Breast epithelium (tissue), 4 donors: ENCODE measurements at regions not wholly inside any gene's neighbourhood (a gene's known extent, or its start where the extent isn't known, plus 50 kb on each side); places are given as distances from the start of the nearest gene placed in this dataset.
A peak's percentile ranks its signal among the peaks of the same experiment; 100 is the strongest.
"Not testable (repeated sequence)": the region's sequence is repeated elsewhere in the genome, so short reads cannot be mapped to it uniquely, and the experiment has no call there.

Experiments used
- DNase-seq, 2 donors: peaks; one replicate each; pipeline ENCODE4 v3.0.0-alpha.2; 2019; ENCODE audit warnings: low spot score in 2 of 2
- H3K27ac ChIP-seq, 2 donors: fragments of 200-600 bp; sonication (generic) in 1 of 2; one replicate each; pipeline ENCODE4 v1.5.1; 2016 to 2019; ENCODE audit warnings: mild to moderate bottlenecking in 1 of 2
- H3K27me3 ChIP-seq, 2 donors: fragments of 200-600 bp; sonication (generic) in 1 of 2; one replicate each; pipeline versions ENCODE4 v1.5.1 to v1.6.0; 2017 to 2019; ENCODE audit warnings: control low read depth in 1 of 2, mild to moderate bottlenecking in 1 of 2
- H3K36me3 ChIP-seq: fragments of 200-600 bp; one replicate; pipeline ENCODE4 v1.5.1; 2019
- H3K4me1 ChIP-seq, 2 donors: fragments of 200-600 bp; sonication (generic); one replicate each; pipeline ENCODE4 v1.5.1; 2016 to 2019; ENCODE audit warnings: control low read depth in 1 of 2
- H3K4me3 ChIP-seq, 3 donors: fragments of 200-600 bp; sonication (generic); 1 replicate in 2 of 3; 2 replicates in 1 of 3; pipeline ENCODE4 v1.5.1; 2016 to 2019; ENCODE audit warnings: mild to moderate bottlenecking in 3 of 3, moderate library complexity in 2 of 3
- H3K9me3 ChIP-seq, 2 donors: fragments of 200-600 bp; sonication (generic) in 1 of 2; one replicate each; pipeline ENCODE4 v1.5.1; 2016 to 2019; ENCODE audit warnings: control low read depth in 1 of 2
- POLR2A ChIP-seq: fragments of 450-650 bp; IDR thresholded peaks from one replicate; pipeline ENCODE4 v1.6.1; 2016; ENCODE audit warnings: antibody characterized with exemption, mild to moderate bottlenecking, moderate library complexity
- POLR2AphosphoS5 ChIP-seq, 3 donors: sonication (generic); formaldehyde crosslinking; IDR thresholded peaks; one replicate each; pipeline ENCODE4 v1.6.1; 2017; ENCODE audit warnings: antibody characterized with exemption in 3 of 3
- intact Hi-C: fragments of 100-400 bp; cut with DNase I; formaldehyde crosslinking; loops from one replicate; pipeline ENCODE4 v1.15.1; 2023; ENCODE audit warnings: low total_unique reads
- TF ChIP-seq, protein P1 (sequence below), 3 donors: fragments of 450-650 bp; IDR thresholded peaks; one replicate each; pipeline ENCODE4 v1.5.1; 2016 to 2017; ENCODE audit warnings: antibody characterized with exemption in 3 of 3, mild to moderate bottlenecking in 3 of 3, moderate library complexity in 3 of 3

DNA sequence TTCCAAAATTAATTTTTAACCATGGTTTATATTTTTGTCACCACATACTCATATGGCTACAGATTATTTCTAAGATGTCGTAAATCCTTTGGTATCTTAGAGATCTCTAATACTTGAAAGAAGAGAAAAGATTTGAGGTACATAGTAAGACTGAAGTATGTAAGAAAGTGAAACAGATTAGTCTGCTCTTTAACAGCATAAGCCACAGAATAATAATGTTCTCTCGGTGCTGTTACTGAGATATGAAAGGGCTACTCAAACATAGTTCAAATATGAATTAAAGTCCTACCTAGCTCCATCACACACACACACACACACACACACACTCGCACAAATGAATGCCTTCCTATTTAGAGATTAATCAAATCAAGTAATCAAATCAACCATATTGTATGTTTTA is 274.1 kb upstream of the PCDH18 start:
- no peak overlapping the region for H3K4me3 ChIP-seq
- TF ChIP-seq, protein P1, sequence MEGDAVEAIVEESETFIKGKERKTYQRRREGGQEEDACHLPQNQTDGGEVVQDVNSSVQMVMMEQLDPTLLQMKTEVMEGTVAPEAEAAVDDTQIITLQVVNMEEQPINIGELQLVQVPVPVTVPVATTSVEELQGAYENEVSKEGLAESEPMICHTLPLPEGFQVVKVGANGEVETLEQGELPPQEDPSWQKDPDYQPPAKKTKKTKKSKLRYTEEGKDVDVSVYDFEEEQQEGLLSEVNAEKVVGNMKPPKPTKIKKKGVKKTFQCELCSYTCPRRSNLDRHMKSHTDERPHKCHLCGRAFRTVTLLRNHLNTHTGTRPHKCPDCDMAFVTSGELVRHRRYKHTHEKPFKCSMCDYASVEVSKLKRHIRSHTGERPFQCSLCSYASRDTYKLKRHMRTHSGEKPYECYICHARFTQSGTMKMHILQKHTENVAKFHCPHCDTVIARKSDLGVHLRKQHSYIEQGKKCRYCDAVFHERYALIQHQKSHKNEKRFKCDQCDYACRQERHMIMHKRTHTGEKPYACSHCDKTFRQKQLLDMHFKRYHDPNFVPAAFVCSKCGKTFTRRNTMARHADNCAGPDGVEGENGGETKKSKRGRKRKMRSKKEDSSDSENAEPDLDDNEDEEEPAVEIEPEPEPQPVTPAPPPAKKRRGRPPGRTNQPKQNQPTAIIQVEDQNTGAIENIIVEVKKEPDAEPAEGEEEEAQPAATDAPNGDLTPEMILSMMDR (IDR thresholded peaks at IDR 0.05), result no peak
- TF ChIP-seq POLR2AphosphoS5 (IDR thresholded peaks at IDR 0.05) (no peak), POLR2A (no peak)
- H3K27ac ChIP-seq, result no peak overlapping the region
- intact Hi-C loops, result no loop called here
- H3K27me3 ChIP-seq, result no peaks in the 10 kb centered on the region
- DNase-seq, result no peak
- no peaks in the 10 kb centered on the region for H3K4me1 ChIP-seq
- H3K9me3 ChIP-seq, result no peaks in the 10 kb centered on the region
- H3K36me3 ChIP-seq, result no peaks in the 10 kb centered on the region

DNA sequence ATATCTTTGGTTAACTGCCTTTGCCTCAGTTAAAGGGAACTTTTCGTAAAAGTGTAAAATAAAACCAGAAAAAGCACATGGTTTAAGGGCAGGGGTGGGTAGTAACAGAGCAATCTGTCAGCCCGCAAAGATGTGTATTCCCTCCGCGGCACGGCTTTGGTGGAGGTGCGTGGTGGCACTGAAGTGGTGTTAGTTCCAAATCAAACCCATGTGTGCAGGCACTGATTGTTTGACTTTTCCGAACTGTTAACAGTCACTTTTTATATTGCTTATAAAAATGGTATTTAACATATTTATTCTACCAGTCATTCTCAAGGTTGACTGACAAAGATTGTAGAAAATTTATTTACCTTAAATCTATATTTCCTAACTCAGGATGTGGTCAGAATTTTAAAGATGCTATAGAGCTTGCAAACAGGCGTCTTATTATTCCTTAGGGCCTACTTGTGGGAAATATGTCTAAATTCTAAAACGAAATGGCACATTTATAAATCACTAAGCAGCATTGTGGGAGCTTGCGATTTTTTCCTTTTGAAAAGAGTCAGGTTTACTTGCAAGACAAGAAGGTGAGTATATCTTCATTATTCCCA is 272.7 kb upstream of the PCDH18 start:
- no peaks in the 10 kb centered on the region for H3K27me3 ChIP-seq
- no peaks in the 10 kb centered on the region for H3K4me1 ChIP-seq
- no peak overlapping the region for H3K4me3 ChIP-seq
- H3K9me3 ChIP-seq, result no peaks in the 10 kb centered on the region
- TF ChIP-seq POLR2A (no peak), POLR2AphosphoS5 (IDR thresholded peaks at IDR 0.05) (no peak)
- TF ChIP-seq, protein P1 (IDR thresholded peaks at IDR 0.05), result no peak
- no peaks in the 10 kb centered on the region for H3K36me3 ChIP-seq
- intact Hi-C loops, result no loop called here
- no peak for DNase-seq
- no peak overlapping the region for H3K27ac ChIP-seq

DNA sequence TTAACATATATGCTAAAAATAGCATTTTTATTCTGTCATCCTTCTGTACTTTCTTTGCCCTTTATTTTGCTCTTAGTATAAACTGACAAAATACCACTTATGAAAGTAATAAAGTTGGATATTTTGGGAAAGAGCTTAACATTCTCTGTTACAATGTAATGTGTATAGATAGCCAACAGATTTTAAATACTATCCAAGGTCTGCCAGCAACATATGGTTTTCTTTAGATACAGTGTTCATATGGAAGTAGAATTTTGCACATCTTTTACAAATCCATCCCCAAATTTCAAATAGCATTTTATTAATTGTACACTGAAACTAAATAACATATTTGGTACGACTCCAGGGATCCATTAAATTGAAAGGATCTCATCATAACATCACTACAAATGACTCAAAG is 268.6 kb upstream of the PCDH18 start:
- Histone ChIP-seq H3K36me3 (no peaks in the 10 kb centered on the region), H3K27ac (no peak overlapping the region), H3K4me1 (no peaks in the 10 kb centered on the region), H3K4me3 (no peak overlapping the region), H3K9me3 (no peaks in the 10 kb centered on the region), H3K27me3 (no peaks in the 10 kb centered on the region)
- TF ChIP-seq POLR2A (no peak), POLR2AphosphoS5 (IDR thresholded peaks at IDR 0.05) (no peak)
- TF ChIP-seq, protein P1 (IDR thresholded peaks at IDR 0.05), result no peak
- intact Hi-C loops, result no loop called here
- DNase-seq, result no peak

DNA sequence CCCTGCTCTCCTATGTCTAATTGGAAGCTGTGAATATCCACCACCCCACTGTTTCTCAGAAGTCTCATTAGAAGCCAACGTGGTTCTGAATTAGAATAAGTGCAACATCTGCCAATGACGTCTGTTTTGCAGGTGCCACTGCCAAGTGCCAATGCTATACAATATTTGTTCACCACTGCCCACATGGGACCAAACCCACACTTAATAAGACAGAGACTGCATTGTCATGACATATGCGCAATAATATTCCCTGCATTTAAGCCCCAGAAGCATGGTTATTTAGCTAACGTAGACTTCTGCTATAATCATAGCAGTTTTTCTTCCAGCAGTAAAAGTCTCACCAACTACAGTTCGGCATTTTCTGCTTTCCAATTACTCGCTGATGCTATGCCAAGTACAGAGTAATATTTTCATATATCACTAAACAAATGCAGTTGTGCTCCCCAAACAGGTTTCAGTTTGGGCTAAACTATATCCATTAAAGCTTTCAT is 262.5 kb upstream of the PCDH18 start:
- DNase-seq, result no peak
- TF ChIP-seq, protein P1 (IDR thresholded peaks at IDR 0.05), result no peak
- TF ChIP-seq POLR2AphosphoS5 (IDR thresholded peaks at IDR 0.05) (no peak), POLR2A (no peak)

DNA sequence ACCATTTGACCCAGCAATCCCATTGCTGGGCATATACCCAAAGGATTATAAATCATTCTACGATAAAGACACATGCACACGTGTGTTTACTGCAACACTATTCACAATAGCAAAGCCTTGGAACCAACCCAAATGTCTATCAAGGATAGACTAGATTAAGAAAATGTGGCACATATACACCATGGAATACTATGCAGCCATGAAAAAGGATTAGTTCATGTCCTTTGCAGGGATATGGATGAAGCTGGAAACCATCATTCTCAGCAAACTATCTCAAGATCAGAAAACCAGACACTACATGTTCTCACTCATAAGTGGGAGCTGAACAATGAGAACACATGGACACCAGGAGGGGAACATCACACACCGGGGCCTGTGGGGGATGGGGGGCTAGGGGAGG is 257.0 kb upstream of the PCDH18 start:
- DNase-seq, H3K4me3 ChIP-seq, H3K27ac ChIP-seq, intact Hi-C loops, H3K27me3 ChIP-seq, H3K36me3 ChIP-seq, H3K4me1 ChIP-seq, H3K9me3 ChIP-seq: not testable (repeated sequence)

More for the DNA sequence above, 262.5 kb upstream of the PCDH18 start:
- no peaks in the 10 kb centered on the region for H3K27me3 ChIP-seq
- no peak overlapping the region for H3K27ac ChIP-seq
- no peaks in the 10 kb centered on the region for H3K4me1 ChIP-seq
- no peaks in the 10 kb centered on the region for H3K36me3 ChIP-seq
- H3K9me3 ChIP-seq, result no peaks in the 10 kb centered on the region
- peak overlapping the region in 2 of 3 donors; percentile 23 to 47 for H3K4me3 ChIP-seq
- intact Hi-C loops, result no loop called here

DNA sequence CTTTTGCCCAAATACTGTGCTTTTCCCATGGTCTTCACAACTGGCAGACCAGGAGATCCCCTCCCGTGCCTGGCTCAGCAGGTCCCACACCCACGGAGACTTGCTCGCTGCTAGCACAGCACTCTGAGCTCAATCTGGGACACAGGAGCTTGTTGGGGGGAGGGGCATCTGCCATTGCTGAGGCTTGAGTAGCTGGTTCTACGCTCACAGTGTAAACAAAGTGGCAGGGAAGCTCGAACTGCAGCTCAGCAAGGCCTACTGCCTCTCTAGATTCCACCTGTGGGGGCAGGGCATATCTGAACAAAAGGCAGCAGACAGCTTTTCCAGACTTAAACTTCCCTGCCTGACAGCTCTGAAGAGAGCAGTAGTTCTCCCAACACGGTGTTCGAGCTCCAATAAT is 251.6 kb upstream of the PCDH18 start:
- H3K9me3 ChIP-seq, H3K36me3 ChIP-seq, intact Hi-C loops, H3K4me1 ChIP-seq, DNase-seq, H3K27me3 ChIP-seq, H3K27ac ChIP-seq, H3K4me3 ChIP-seq: not testable (repeated sequence)
